Keratinocyte (primary cell): ENCODE measurements at regions not wholly inside any gene's neighbourhood (a gene's known extent, or its start where the extent isn't known, plus 50 kb on each side); places are given as distances from the start of the nearest gene placed in this dataset.

Experiments used
- CTCF ChIP-seq, 3 experiments: IDR thresholded peaks in 1 of 3; conservative IDR thresholded peaks in 1 of 3; optimal IDR thresholded peaks in 1 of 3; 2 replicates in 2 of 3; 3 replicates in 1 of 3; pipeline versions ENCODE3 to v1.5.1; 2011; ENCODE audit warnings: low read length in 3 of 3, mild to moderate bottlenecking in 3 of 3, moderate library complexity in 2 of 3, control low read depth in 1 of 3, inconsistent platforms in 1 of 3; ENCODE audit not compliant: insufficient read depth in 2 of 3; ENCODE audit errors: extremely low read depth in 1 of 3
- EZH2 ChIP-seq: IDR thresholded peaks from one replicate; pipeline ENCODE4 v1.6.1; 2012; ENCODE audit warnings: inconsistent platforms, mild to moderate bottlenecking, low read length, moderate library complexity

- TF ChIP-seq CTCF (optimal IDR thresholded peaks at IDR 0.05 in 1 of 3, IDR thresholded peaks at IDR 0.05 in 1 of 3, conservative IDR thresholded peaks at IDR 0.05 in 1 of 3; ENCODE audit: extremely low read depth in 1 of 3, insufficient read depth in 2 of 3, low read length in 3 of 3), result no peak
- TF ChIP-seq EZH2, result no peak
Observed at GRCh38 chr4:45482346-45482745, 641.5 kb downstream of the GABRG1 start.
